HEK293 (cell line): ENCODE measurements at regions not wholly inside any gene's neighbourhood (a gene's known extent, or its start where the extent isn't known, plus 50 kb on each side); places are given as distances from the start of the nearest gene placed in this dataset.

Experiments
- CTCF ChIA-PET: fragments of 350-600 bp; formaldehyde crosslinking; extraction: SDS; loops from one replicate; lab custom pipeline; 2021; ENCODE audit warnings: antibody characterized with exemption; lab: Yijun Ruan, JAX
- POLR2A ChIA-PET: fragments of 300-600 bp; formaldehyde crosslinking; extraction: SDS; loops from one replicate; lab custom pipeline; 2020; ENCODE audit warnings: antibody characterized with exemption, inconsistent platforms; lab: Yijun Ruan, JAX
- H3K27ac ChIP-seq: fragments of 200-500 bp; sonication (Bioruptor generic); 2 replicates; pipeline ENCODE4 v1.5.1; 2014; ENCODE audit warnings: low read depth, low read length, control low read depth, inconsistent platforms; ENCODE audit errors: extremely low read depth
- H3K36me3 ChIP-seq, 2 experiments: fragments of 200-500 bp in 1 of 2; sonication (Bioruptor generic) in 1 of 2; 1 replicate in 1 of 2; 2 replicates in 1 of 2; pipeline ENCODE4 v1.5.1; 2014 to 2017; ENCODE audit warnings: inconsistent platforms in 2 of 2, low read length in 2 of 2; ENCODE audit not compliant: control insufficient read depth in 2 of 2, insufficient read depth in 1 of 2
- H3K4me1 ChIP-seq: fragments of 200-500 bp; sonication (Bioruptor generic); 2 replicates; pipeline ENCODE4 v1.5.1; 2014; ENCODE audit warnings: mild to moderate bottlenecking, low read length, inconsistent platforms; ENCODE audit not compliant: control insufficient read depth, insufficient read depth
- H3K4me3 ChIP-seq: 2 replicates; pipeline ENCODE4 v1.5.1; 2011; ENCODE audit warnings: low read depth, mild to moderate bottlenecking, control low read depth, low read length, moderate library complexity
- H3K9me3 ChIP-seq: fragments of 200-500 bp; sonication (Bioruptor generic); 2 replicates; pipeline ENCODE4 v1.5.1; 2014; ENCODE audit warnings: low read depth, low read length, inconsistent platforms; ENCODE audit not compliant: control insufficient read depth, insufficient read depth
- EGR2 ChIP-seq: fragments of 450-650 bp; formaldehyde crosslinking; IDR thresholded peaks from 2 replicates; pipeline ENCODE4 v1.5.1; 2016; ENCODE audit warnings: low read depth, missing biosample characterization, missing genetic modification characterization
- KLF16 ChIP-seq: fragments of 450-650 bp; formaldehyde crosslinking; IDR thresholded peaks from 2 replicates; pipeline ENCODE4 v1.5.1; 2017; ENCODE audit warnings: missing biosample characterization, missing genetic modification characterization
- KLF17 ChIP-seq: fragments of 450-650 bp; formaldehyde crosslinking; IDR thresholded peaks from 2 replicates; pipeline ENCODE4 v1.5.1; 2016; ENCODE audit warnings: missing biosample characterization, missing genetic modification characterization
- OSR2 ChIP-seq: fragments of 450-650 bp; formaldehyde crosslinking; IDR thresholded peaks from 2 replicates; pipeline ENCODE4 v1.5.1; 2016; ENCODE audit warnings: missing biosample characterization, missing genetic modification characterization
- PRDM10 ChIP-seq: fragments of 450-650 bp; formaldehyde crosslinking; IDR thresholded peaks from 2 replicates; pipeline ENCODE4 v1.5.1; 2016; ENCODE audit warnings: missing biosample characterization, missing genetic modification characterization
- SALL2 ChIP-seq: fragments of 450-650 bp; formaldehyde crosslinking; IDR thresholded peaks from 2 replicates; pipeline ENCODE4 v1.5.0; 2017; ENCODE audit warnings: missing biosample characterization, mild to moderate bottlenecking, missing genetic modification characterization, borderline replicate concordance
- SCRT1 ChIP-seq: fragments of 450-650 bp; formaldehyde crosslinking; IDR thresholded peaks from 2 replicates; pipeline ENCODE4 v1.5.1; 2016; ENCODE audit warnings: missing biosample characterization, missing genetic modification characterization, borderline replicate concordance
- SP7 ChIP-seq: fragments of 450-650 bp; formaldehyde crosslinking; IDR thresholded peaks from 2 replicates; pipeline ENCODE4 v1.5.1; 2016; ENCODE audit warnings: missing biosample characterization, missing genetic modification characterization
- YY1 ChIP-seq: fragments of 450-650 bp; formaldehyde crosslinking; IDR thresholded peaks from 2 replicates; pipeline ENCODE4 v1.5.1; 2018; ENCODE audit warnings: missing biosample characterization, missing genetic modification characterization
- ZBTB1 ChIP-seq: fragments of 450-650 bp; formaldehyde crosslinking; IDR thresholded peaks from 2 replicates; pipeline ENCODE4 v1.5.1; 2016; ENCODE audit warnings: missing biosample characterization, missing genetic modification characterization
- ZBTB21 ChIP-seq: fragments of 450-650 bp; formaldehyde crosslinking; IDR thresholded peaks from 2 replicates; pipeline ENCODE4 v1.5.1; 2017; ENCODE audit warnings: missing biosample characterization, missing genetic modification characterization
- ZFP69B ChIP-seq: fragments of 450-650 bp; formaldehyde crosslinking; IDR thresholded peaks from 2 replicates; pipeline ENCODE4 v1.5.1; 2016; ENCODE audit warnings: missing biosample characterization, missing genetic modification characterization
- ZIC2 ChIP-seq: fragments of 450-650 bp; formaldehyde crosslinking; IDR thresholded peaks from 2 replicates; pipeline ENCODE4 v1.5.1; 2016; ENCODE audit warnings: missing biosample characterization, missing genetic modification characterization
- ZNF114 ChIP-seq: fragments of 450-650 bp; formaldehyde crosslinking; IDR thresholded peaks from 2 replicates; pipeline ENCODE4 v1.5.0; 2017; ENCODE audit warnings: missing biosample characterization, missing genetic modification characterization
- ZNF2 ChIP-seq: fragments of 450-650 bp; formaldehyde crosslinking; IDR thresholded peaks from 2 replicates; pipeline ENCODE4 v1.5.1; 2016; ENCODE audit warnings: missing biosample characterization, missing genetic modification characterization
- ZNF202 ChIP-seq: fragments of 450-650 bp; formaldehyde crosslinking; IDR thresholded peaks from 2 replicates; pipeline ENCODE4 v1.5.1; 2016; ENCODE audit warnings: missing biosample characterization, missing genetic modification characterization, borderline replicate concordance
- ZNF239 ChIP-seq: fragments of 450-650 bp; formaldehyde crosslinking; IDR thresholded peaks from 2 replicates; pipeline ENCODE4 v1.5.1; 2016; ENCODE audit warnings: missing biosample characterization, missing genetic modification characterization
- ZNF24 ChIP-seq: fragments of 450-650 bp; formaldehyde crosslinking; IDR thresholded peaks from 2 replicates; pipeline ENCODE4 v1.5.1; 2016; ENCODE audit warnings: missing biosample characterization, missing genetic modification characterization
- ZNF558 ChIP-seq: fragments of 450-650 bp; formaldehyde crosslinking; IDR thresholded peaks from 2 replicates; pipeline ENCODE4 v1.5.1; 2016; ENCODE audit warnings: missing biosample characterization, missing genetic modification characterization
- ZNF571 ChIP-seq: fragments of 450-650 bp; formaldehyde crosslinking; IDR thresholded peaks from 2 replicates; pipeline ENCODE4 v1.5.0; 2017; ENCODE audit warnings: missing biosample characterization, missing genetic modification characterization
- ZNF623 ChIP-seq: fragments of 450-650 bp; formaldehyde crosslinking; IDR thresholded peaks from 2 replicates; pipeline ENCODE4 v1.5.1; 2016; ENCODE audit warnings: missing biosample characterization, missing genetic modification characterization
- ZNF660 ChIP-seq: fragments of 450-650 bp; IDR thresholded peaks from 2 replicates; pipeline ENCODE4 v1.5.1; 2018; ENCODE audit warnings: missing biosample characterization, mild to moderate bottlenecking, missing genetic modification characterization
- ZNF664 ChIP-seq: fragments of 450-650 bp; formaldehyde crosslinking; IDR thresholded peaks from 2 replicates; pipeline ENCODE4 v1.5.1; 2016; ENCODE audit warnings: missing biosample characterization, missing genetic modification characterization
- ZNF785 ChIP-seq: fragments of 450-650 bp; formaldehyde crosslinking; IDR thresholded peaks from 2 replicates; pipeline ENCODE4 v1.5.1; 2016; ENCODE audit warnings: missing biosample characterization, missing genetic modification characterization
- ZSCAN4 ChIP-seq: fragments of 450-650 bp; formaldehyde crosslinking; IDR thresholded peaks from 2 replicates; pipeline ENCODE4 v1.5.1; 2017; ENCODE audit warnings: missing biosample characterization, missing genetic modification characterization
- TF ChIP-seq, protein P1 (sequence below): fragments of 450-650 bp; formaldehyde crosslinking; IDR thresholded peaks from 2 replicates; pipeline ENCODE4 v1.5.1; 2016; ENCODE audit warnings: missing biosample characterization, missing genetic modification characterization

GRCh38 chr19:31164791-31165251 is 184.4 kb downstream of the TSHZ3 start (continued):
- TF ChIP-seq SALL2 (no peak), KLF17 (tag by site-specific recombination) (no peak), ZNF558 (no peak), EGR2 (no peak)
- TF ChIP-seq, all 188 proteins: peak for 0

- Histone ChIP-seq H3K4me3 (no peak overlapping the region), H3K9me3 (no peaks in the 10 kb centered on the region; the same call in 1 of the 2 replicates), H3K27ac (no peak overlapping the region), H3K36me3 (no peaks in the 10 kb centered on the region), H3K4me1 (no peaks in the 10 kb centered on the region)
- TF ChIP-seq ZIC2 (tag by site-specific recombination), result peak; percentile 35; the same call in 1 of the 2 replicates
- TF ChIP-seq ZSCAN4 (tag by site-specific recombination), result peak; percentile 93
- TF ChIP-seq ZNF114 (tag by site-specific recombination), result no peak
- POLR2A ChIA-PET, result interaction anchor here (0.6 kb wide), 1 partner anchor 1192 kb away, joined by 4 read pairs; no protein-coding TSS in a partner anchor
- CTCF ChIA-PET, result no interaction called here
Measured at GRCh38 chr19:31160336-31160926, 188.8 kb downstream of the TSHZ3 start.

DNA sequence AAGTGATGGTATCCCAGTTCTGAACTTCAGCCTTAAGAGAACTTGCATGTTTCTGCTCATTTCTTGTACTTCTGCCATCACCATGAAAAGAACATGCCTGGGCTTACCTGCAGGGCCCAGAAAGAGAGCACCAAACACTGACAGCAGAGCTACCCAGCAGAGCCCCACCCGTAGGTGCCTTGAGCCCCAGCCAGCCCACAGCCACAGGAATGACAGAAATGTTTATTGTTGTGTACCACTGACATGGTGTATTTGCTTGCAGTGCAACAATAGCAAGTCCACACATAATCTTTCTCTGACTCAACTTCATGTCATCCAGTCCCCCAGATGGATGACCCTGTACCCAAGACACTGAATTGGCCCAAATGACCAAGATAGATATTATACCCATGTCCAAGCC is 195.2 kb downstream of the TSHZ3 start:
- POLR2A ChIA-PET, result no interaction called here
- CTCF ChIA-PET, result interaction anchor here (0.6 to 1.2 kb wide), 2 partner anchors 99 to 1062 kb away, joined by 3 to 4 read pairs; no protein-coding TSS in a partner anchor
- TF ChIP-seq ZNF202 (tag by site-specific recombination), result no peak
- TF ChIP-seq ZIC2 (tag by site-specific recombination), result no peak
- no peak for TF ChIP-seq KLF16 (tag by site-specific recombination)
- TF ChIP-seq ZNF571 (tag by site-specific recombination), result no peak
- TF ChIP-seq SP7, result no peak
- TF ChIP-seq ZBTB1, result no peak
- no peak for TF ChIP-seq ZNF24
- no peak for TF ChIP-seq ZBTB21
- TF ChIP-seq PRDM10 (tag by site-specific recombination), result no peak
- no peak for TF ChIP-seq ZNF785 (tag by site-specific recombination)
- TF ChIP-seq OSR2 (tag by site-specific recombination), result no peak
- no peak for TF ChIP-seq ZNF664 (tag by site-specific recombination)
- no peak for TF ChIP-seq ZNF623 (tag by site-specific recombination)
- no peak for TF ChIP-seq SCRT1 (tag by site-specific recombination)
- no peak for TF ChIP-seq ZNF239 (tag by site-specific recombination)
- TF ChIP-seq YY1 (tag by site-specific recombination), result no peak
- no peak for TF ChIP-seq ZFP69B (tag by site-specific recombination)
- TF ChIP-seq ZNF2 (tag by site-specific recombination), result no peak
- no peak for TF ChIP-seq ZNF660
- TF ChIP-seq, protein P1, sequence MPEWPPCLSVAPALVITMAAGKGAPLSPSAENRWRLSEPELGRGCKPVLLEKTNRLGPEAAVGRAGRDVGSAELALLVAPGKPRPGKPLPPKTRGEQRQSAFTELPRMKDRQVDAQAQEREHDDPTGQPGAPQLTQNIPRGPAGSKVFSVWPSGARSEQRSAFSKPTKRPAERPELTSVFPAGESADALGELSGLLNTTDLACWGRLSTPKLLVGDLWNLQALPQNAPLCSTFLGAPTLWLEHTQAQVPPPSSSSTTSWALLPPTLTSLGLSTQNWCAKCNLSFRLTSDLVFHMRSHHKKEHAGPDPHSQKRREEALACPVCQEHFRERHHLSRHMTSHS, result no peak
- Histone ChIP-seq H3K4me1 (no peaks in the 10 kb centered on the region), H3K4me3 (no peak overlapping the region), H3K27ac (no peak overlapping the region), H3K36me3 (no peaks in the 10 kb centered on the region), H3K9me3 (no peaks in the 10 kb centered on the region)
